HEK293 (cell line): ENCODE measurements at regions not wholly inside any gene's neighbourhood (a gene's known extent, or its start where the extent isn't known, plus 50 kb on each side); places are given as distances from the start of the nearest gene placed in this dataset.

Source experiments
- CTCF ChIA-PET: fragments of 350-600 bp; formaldehyde crosslinking; extraction: SDS; loops from one replicate; lab custom pipeline; 2021; ENCODE audit warnings: antibody characterized with exemption; lab: Yijun Ruan, JAX
- POLR2A ChIA-PET: fragments of 300-600 bp; formaldehyde crosslinking; extraction: SDS; loops from one replicate; lab custom pipeline; 2020; ENCODE audit warnings: antibody characterized with exemption, inconsistent platforms; lab: Yijun Ruan, JAX
- H3K27ac ChIP-seq: fragments of 200-500 bp; sonication (Bioruptor generic); 2 replicates; pipeline ENCODE4 v1.5.1; 2014; ENCODE audit warnings: low read depth, low read length, control low read depth, inconsistent platforms; ENCODE audit errors: extremely low read depth
- H3K36me3 ChIP-seq, 2 experiments: fragments of 200-500 bp in 1 of 2; sonication (Bioruptor generic) in 1 of 2; 1 replicate in 1 of 2; 2 replicates in 1 of 2; pipeline ENCODE4 v1.5.1; 2014 to 2017; ENCODE audit warnings: inconsistent platforms in 2 of 2, low read length in 2 of 2; ENCODE audit not compliant: control insufficient read depth in 2 of 2, insufficient read depth in 1 of 2
- H3K4me1 ChIP-seq: fragments of 200-500 bp; sonication (Bioruptor generic); 2 replicates; pipeline ENCODE4 v1.5.1; 2014; ENCODE audit warnings: mild to moderate bottlenecking, low read length, inconsistent platforms; ENCODE audit not compliant: control insufficient read depth, insufficient read depth
- H3K4me3 ChIP-seq: 2 replicates; pipeline ENCODE4 v1.5.1; 2011; ENCODE audit warnings: low read depth, mild to moderate bottlenecking, control low read depth, low read length, moderate library complexity
- H3K9me3 ChIP-seq: fragments of 200-500 bp; sonication (Bioruptor generic); 2 replicates; pipeline ENCODE4 v1.5.1; 2014; ENCODE audit warnings: low read depth, low read length, inconsistent platforms; ENCODE audit not compliant: control insufficient read depth, insufficient read depth
- BCL6B ChIP-seq: fragments of 450-650 bp; formaldehyde crosslinking; IDR thresholded peaks from 2 replicates; pipeline ENCODE4 v1.5.1; 2017; ENCODE audit warnings: missing biosample characterization, missing genetic modification characterization
- GFI1B ChIP-seq: fragments of 450-650 bp; formaldehyde crosslinking; IDR thresholded peaks from 2 replicates; pipeline ENCODE4 v1.5.1; 2016; ENCODE audit warnings: missing biosample characterization, missing genetic modification characterization
- GLI2 ChIP-seq: fragments of 450-650 bp; formaldehyde crosslinking; IDR thresholded peaks from 2 replicates; pipeline ENCODE4; 2017; ENCODE audit warnings: missing biosample characterization, missing genetic modification characterization, low read depth, borderline replicate concordance
- INSM2 ChIP-seq: fragments of 450-650 bp; formaldehyde crosslinking; IDR thresholded peaks from 2 replicates; pipeline ENCODE4 v1.5.1; 2016; ENCODE audit warnings: missing biosample characterization, missing genetic modification characterization
- KLF1 ChIP-seq: fragments of 450-650 bp; formaldehyde crosslinking; IDR thresholded peaks from 2 replicates; pipeline ENCODE4 v1.5.1; 2016; ENCODE audit warnings: missing biosample characterization, missing genetic modification characterization
- SCRT2 ChIP-seq: fragments of 450-650 bp; formaldehyde crosslinking; IDR thresholded peaks from 2 replicates; pipeline ENCODE4 v1.5.1; 2016; ENCODE audit warnings: missing biosample characterization, missing genetic modification characterization
- TCF7L2 ChIP-seq: IDR thresholded peaks from 2 replicates; pipeline ENCODE4 v1.6.1; 2011; ENCODE audit warnings: low read depth, mild to moderate bottlenecking, inconsistent platforms, low read length, moderate library complexity, borderline replicate concordance
- ZBTB21 ChIP-seq: fragments of 450-650 bp; formaldehyde crosslinking; IDR thresholded peaks from 2 replicates; pipeline ENCODE4 v1.5.1; 2017; ENCODE audit warnings: missing biosample characterization, missing genetic modification characterization
- ZFHX2 ChIP-seq: fragments of 450-650 bp; formaldehyde crosslinking; conservative IDR thresholded peaks from 2 replicates; pipeline ENCODE4 v1.5.1; 2016; ENCODE audit warnings: missing biosample characterization, missing genetic modification characterization
- ZFP37 ChIP-seq: fragments of 450-650 bp; formaldehyde crosslinking; IDR thresholded peaks from 2 replicates; pipeline ENCODE4 v1.5.1; 2016; ENCODE audit warnings: missing biosample characterization, missing genetic modification characterization
- ZNF114 ChIP-seq: fragments of 450-650 bp; formaldehyde crosslinking; IDR thresholded peaks from 2 replicates; pipeline ENCODE4 v1.5.0; 2017; ENCODE audit warnings: missing biosample characterization, missing genetic modification characterization
- ZNF133 ChIP-seq: fragments of 450-650 bp; formaldehyde crosslinking; IDR thresholded peaks from 2 replicates; pipeline ENCODE4 v1.5.1; 2016; ENCODE audit warnings: missing biosample characterization, missing genetic modification characterization
- ZNF140 ChIP-seq: fragments of 450-650 bp; formaldehyde crosslinking; IDR thresholded peaks from 2 replicates; pipeline ENCODE4 v1.5.1; 2016; ENCODE audit warnings: missing biosample characterization, missing genetic modification characterization
- ZNF266 ChIP-seq: fragments of 450-650 bp; formaldehyde crosslinking; IDR thresholded peaks from 2 replicates; pipeline ENCODE4 v1.5.1; 2016; ENCODE audit warnings: missing biosample characterization, missing genetic modification characterization, low read depth
- ZNF404 ChIP-seq: fragments of 450-650 bp; formaldehyde crosslinking; IDR thresholded peaks from 2 replicates; pipeline ENCODE4 v1.5.1; 2017; ENCODE audit warnings: missing biosample characterization, missing genetic modification characterization
- ZNF510 ChIP-seq: fragments of 450-650 bp; formaldehyde crosslinking; IDR thresholded peaks from 2 replicates; pipeline ENCODE4 v1.5.1; 2018; ENCODE audit warnings: mild to moderate bottlenecking, missing genetic modification characterization, missing biosample characterization; ENCODE audit not compliant: insufficient replicate concordance
- ZNF521 ChIP-seq: fragments of 450-650 bp; formaldehyde crosslinking; IDR thresholded peaks from 2 replicates; pipeline ENCODE4 v1.5.1; 2017; ENCODE audit warnings: missing biosample characterization, mild to moderate bottlenecking, missing genetic modification characterization
- ZNF529 ChIP-seq: fragments of 450-650 bp; formaldehyde crosslinking; IDR thresholded peaks from 2 replicates; pipeline ENCODE4 v1.5.1; 2017; ENCODE audit warnings: missing genetic modification characterization, missing biosample characterization; ENCODE audit not compliant: insufficient replicate concordance
- ZNF585B ChIP-seq: fragments of 450-650 bp; formaldehyde crosslinking; IDR thresholded peaks from 2 replicates; pipeline ENCODE4 v1.5.1; 2016; ENCODE audit warnings: missing biosample characterization, missing genetic modification characterization
- ZNF623 ChIP-seq: fragments of 450-650 bp; formaldehyde crosslinking; IDR thresholded peaks from 2 replicates; pipeline ENCODE4 v1.5.1; 2016; ENCODE audit warnings: missing biosample characterization, missing genetic modification characterization
- ZNF792 ChIP-seq: fragments of 450-650 bp; formaldehyde crosslinking; IDR thresholded peaks from 2 replicates; pipeline ENCODE4 v1.5.1; 2016; ENCODE audit warnings: missing biosample characterization, missing genetic modification characterization
- ZSCAN16 ChIP-seq: fragments of 450-650 bp; formaldehyde crosslinking; IDR thresholded peaks from 2 replicates; pipeline ENCODE4 v1.5.1; 2016; ENCODE audit warnings: missing biosample characterization, missing genetic modification characterization
- ZXDB ChIP-seq: fragments of 450-650 bp; formaldehyde crosslinking; IDR thresholded peaks from 2 replicates; pipeline ENCODE4 v1.5.1; 2016; ENCODE audit warnings: missing biosample characterization, missing genetic modification characterization
- TF ChIP-seq, protein P1 (sequence below): fragments of 450-650 bp; formaldehyde crosslinking; IDR thresholded peaks from 2 replicates; pipeline ENCODE4 v1.5.1; 2016; ENCODE audit warnings: missing biosample characterization, missing genetic modification characterization, borderline replicate concordance
- TF ChIP-seq, protein P2 (sequence below): fragments of 450-650 bp; formaldehyde crosslinking; IDR thresholded peaks from 2 replicates; pipeline ENCODE4 v1.5.1; 2016; ENCODE audit warnings: missing biosample characterization, missing genetic modification characterization

DNA sequence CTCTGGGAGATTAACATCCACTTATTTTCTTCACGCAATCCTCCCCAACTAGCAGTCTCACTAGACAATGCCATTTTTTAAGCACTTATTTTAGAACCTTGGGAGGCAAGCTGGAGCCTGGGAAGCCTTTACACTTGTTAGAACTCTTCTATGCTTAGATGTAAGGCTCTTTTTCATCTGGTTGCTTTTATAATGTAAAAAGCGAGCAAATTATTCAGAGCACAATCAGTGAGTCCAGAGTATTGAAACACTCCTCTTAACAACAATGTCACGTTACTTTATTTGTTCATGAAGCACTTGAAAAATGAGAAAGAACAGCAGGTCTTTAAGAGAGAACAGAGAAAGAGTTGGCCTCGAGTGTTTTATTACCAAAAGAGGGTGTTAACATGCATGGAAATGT is 84.1 kb upstream of the SLC8A1 start (continued):
- no peak for TF ChIP-seq ZNF510 (tag by site-specific recombination)
- no peak for TF ChIP-seq ZNF585B
- TF ChIP-seq ZNF114 (tag by site-specific recombination): no peak
- no peak for TF ChIP-seq GLI2 (tag by site-specific recombination)
- TF ChIP-seq, protein P1, sequence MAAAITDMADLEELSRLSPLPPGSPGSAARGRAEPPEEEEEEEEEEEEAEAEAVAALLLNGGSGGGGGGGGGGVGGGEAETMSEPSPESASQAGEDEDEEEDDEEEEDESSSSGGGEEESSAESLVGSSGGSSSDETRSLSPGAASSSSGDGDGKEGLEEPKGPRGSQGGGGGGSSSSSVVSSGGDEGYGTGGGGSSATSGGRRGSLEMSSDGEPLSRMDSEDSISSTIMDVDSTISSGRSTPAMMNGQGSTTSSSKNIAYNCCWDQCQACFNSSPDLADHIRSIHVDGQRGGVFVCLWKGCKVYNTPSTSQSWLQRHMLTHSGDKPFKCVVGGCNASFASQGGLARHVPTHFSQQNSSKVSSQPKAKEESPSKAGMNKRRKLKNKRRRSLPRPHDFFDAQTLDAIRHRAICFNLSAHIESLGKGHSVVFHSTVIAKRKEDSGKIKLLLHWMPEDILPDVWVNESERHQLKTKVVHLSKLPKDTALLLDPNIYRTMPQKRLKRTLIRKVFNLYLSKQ (tag by site-specific recombination): no peak
- no peak for TF ChIP-seq ZNF133 (tag by site-specific recombination)
- no peak for TF ChIP-seq KLF1 (tag by site-specific recombination)
- TF ChIP-seq ZFP37 (tag by site-specific recombination): no peak
- no peak for TF ChIP-seq SCRT2 (tag by site-specific recombination)
- TF ChIP-seq ZNF529 (tag by site-specific recombination): no peak

DNA sequence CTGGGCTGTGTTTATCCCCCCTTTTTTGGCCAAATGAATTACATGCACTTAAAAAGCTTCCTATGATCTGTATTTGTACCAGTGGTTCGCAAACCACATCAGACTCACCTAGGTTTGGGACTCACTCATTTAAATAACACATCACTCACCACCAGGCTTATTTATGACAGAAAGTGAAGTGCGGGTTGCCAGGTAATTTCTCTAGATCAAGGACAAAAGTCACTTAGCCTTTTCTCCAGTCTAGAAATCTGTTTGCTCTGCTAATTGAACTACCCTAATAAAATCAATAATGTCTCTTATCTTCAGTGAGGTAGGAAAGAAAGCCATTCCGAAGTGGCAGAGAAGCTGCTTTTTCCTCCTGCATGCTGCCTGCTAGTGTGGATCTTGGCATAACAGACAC is 88.1 kb upstream of the SLC8A1 start:
- Histone ChIP-seq H3K27ac (no peak overlapping the region), H3K4me1 (no peaks in the 10 kb centered on the region), H3K36me3 (no peaks in the 10 kb centered on the region), H3K9me3 (no peaks in the 10 kb centered on the region), H3K4me3 (no peak overlapping the region)
- ChIA-PET CTCF (interaction anchor here (0.8 kb wide), 1 partner anchor 18 kb away, joined by 4 read pairs; no protein-coding TSS in a partner anchor), POLR2A (no interaction called here)
- TF ChIP-seq ZFP37 (tag by site-specific recombination): no peak
- TF ChIP-seq TCF7L2: peak; percentile 91
- TF ChIP-seq INSM2 (tag by site-specific recombination): no peak

DNA sequence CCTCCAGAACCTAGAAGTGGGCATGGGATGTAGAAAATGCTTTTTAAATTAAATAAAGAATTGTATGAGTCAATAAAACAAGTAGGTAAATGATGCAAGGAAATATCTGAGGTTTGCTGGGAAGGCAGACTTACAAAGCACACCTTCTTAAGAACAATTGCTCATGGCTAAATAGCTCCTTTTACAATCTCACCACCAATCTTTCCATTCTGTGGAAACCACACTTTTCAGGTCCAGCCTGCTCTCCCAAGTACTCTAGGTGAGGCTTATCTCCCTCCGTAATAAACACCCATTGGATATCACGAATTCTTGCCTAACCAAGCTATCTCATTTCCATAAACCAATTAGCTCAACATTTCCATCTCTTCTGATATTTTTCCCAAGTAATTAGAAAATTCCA is 91.5 kb upstream of the SLC8A1 start:
- Histone ChIP-seq H3K4me3 (no peak overlapping the region), H3K9me3 (no peaks in the 10 kb centered on the region), H3K36me3 (no peaks in the 10 kb centered on the region), H3K27ac (no peak overlapping the region), H3K4me1 (no peaks in the 10 kb centered on the region)
- no peak for TF ChIP-seq ZNF792 (tag by site-specific recombination)
- TF ChIP-seq ZNF623 (tag by site-specific recombination): no peak
- TF ChIP-seq BCL6B (tag by site-specific recombination): no peak
- POLR2A ChIA-PET: no interaction called here
- CTCF ChIA-PET: interaction anchor here (2.0 kb wide), 1 partner anchor 11 kb away, joined by 10 read pairs; no protein-coding TSS in a partner anchor

DNA sequence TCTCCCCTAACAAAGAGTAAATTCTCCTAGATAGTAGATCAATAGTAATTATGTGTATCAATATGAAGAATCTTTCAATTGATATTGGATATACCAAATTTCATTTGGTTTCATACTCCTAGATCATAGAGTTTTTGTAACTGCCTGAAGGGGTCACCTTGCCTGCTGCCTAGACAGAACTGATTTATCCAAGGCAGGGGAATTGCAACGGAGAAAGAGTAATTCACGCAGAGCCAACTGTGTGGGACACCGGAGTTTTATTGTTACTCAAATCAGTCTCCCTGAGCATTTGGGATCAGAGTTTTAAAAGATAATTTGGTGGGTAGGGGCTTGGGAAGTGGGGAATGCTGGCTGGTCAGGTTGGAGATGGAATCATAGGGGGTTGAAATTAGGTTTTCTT is 92.2 kb upstream of the SLC8A1 start:
- Histone ChIP-seq H3K36me3 (no peaks in the 10 kb centered on the region), H3K27ac (no peak overlapping the region), H3K9me3 (no peaks in the 10 kb centered on the region), H3K4me1 (no peaks in the 10 kb centered on the region), H3K4me3 (no peak overlapping the region)
- POLR2A ChIA-PET: no interaction called here
- CTCF ChIA-PET: no interaction called here
- TF ChIP-seq, protein P2, sequence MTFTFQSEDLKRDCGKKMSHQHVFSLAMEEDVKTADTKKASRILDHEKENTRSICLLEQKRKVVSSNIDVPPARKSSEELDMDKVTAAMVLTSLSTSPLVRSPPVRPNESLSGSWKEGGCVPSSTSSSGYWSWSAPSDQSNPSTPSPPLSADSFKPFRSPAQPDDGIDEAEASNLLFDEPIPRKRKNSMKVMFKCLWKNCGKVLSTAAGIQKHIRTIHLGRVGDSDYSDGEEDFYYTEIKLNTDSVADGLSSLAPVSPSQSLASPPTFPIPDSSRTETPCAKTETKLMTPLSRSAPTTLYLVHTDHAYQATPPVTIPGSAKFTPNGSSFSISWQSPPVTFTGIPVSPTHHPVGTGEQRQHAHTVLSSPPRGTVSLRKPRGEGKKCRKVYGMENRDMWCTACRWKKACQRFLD (tag by site-specific recombination): no peak
- TF ChIP-seq ZBTB21: no peak
- no peak for TF ChIP-seq ZNF266 (tag by site-specific recombination)
- TF ChIP-seq ZXDB: no peak
- TF ChIP-seq ZNF521 (tag by site-specific recombination): no peak
- TF ChIP-seq GFI1B (tag by site-specific recombination): no peak
- TF ChIP-seq ZFHX2: no peak
- TF ChIP-seq ZNF404 (tag by site-specific recombination): no peak
- TF ChIP-seq ZSCAN16 (tag by site-specific recombination): no peak
- TF ChIP-seq ZNF140 (tag by site-specific recombination): no peak
